ENCODE measurements at regions not wholly inside any gene's neighbourhood (a gene's known extent, or its start where the extent isn't known, plus 50 kb on each side); places are given as distances from the start of the nearest gene placed in this dataset.

- no peak overlapping the region for H3K27ac ChIP-seq
Measured at GRCh38 chr3:137409584-137409983, 354.5 kb upstream of the SOX14 start.

DNA sequence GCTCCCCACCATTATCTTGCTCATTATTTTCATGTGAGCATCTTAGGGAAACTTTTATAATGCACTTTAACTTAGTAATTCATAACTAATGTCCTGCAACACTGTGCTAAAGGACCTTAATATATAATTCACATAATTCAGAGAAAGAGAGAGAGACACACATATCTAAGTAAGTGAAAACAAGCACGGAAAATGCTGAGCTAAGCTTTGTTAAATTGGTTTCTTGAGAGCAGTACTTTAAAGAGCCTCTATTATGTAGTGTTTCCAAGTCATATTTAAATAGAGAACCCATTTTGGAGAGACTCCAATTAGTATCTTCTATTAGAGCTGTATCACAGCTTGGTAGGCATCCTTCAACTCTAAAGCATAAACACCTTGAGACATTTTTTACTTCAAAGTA lies 354.1 kb upstream of the SOX14 start:
- no peak for ATAC-seq
- no peaks in the 10 kb centered on the region for H3K9me3 ChIP-seq
- DNase-seq, result no peak
- no peaks in the 10 kb centered on the region for H3K27me3 ChIP-seq
- H3K4me1 ChIP-seq, result no peaks in the 10 kb centered on the region
- no peaks in the 10 kb centered on the region for H3K36me3 ChIP-seq
- no peak overlapping the region for H3K4me3 ChIP-seq
- intact Hi-C loops (cut with DNase I), result no loop called here
- no peak overlapping the region for H3K27ac ChIP-seq
- 56 to 67% (median 63%) methylated on average over 1 of the region's 1 CpG for whole genome bisulfite sequencing, 4 donors
- no peak for TF ChIP-seq CTCF (IDR thresholded peaks at IDR 0.05)
- TF ChIP-seq POLR2A (IDR thresholded peaks at IDR 0.05), result no peak

More at GRCh38 chr3:137409584-137409983, 354.5 kb upstream of the SOX14 start:
- H3K4me1 ChIP-seq, result no peaks in the 10 kb centered on the region
- TF ChIP-seq CTCF (IDR thresholded peaks at IDR 0.05) (no peak), POLR2A (IDR thresholded peaks at IDR 0.05) (no peak)
- no peaks in the 10 kb centered on the region for H3K36me3 ChIP-seq
- no peaks in the 10 kb centered on the region for H3K9me3 ChIP-seq
- H3K4me3 ChIP-seq, result no peak overlapping the region
- H3K27me3 ChIP-seq, result no peaks in the 10 kb centered on the region
- intact Hi-C loops (cut with DNase I), result no loop called here
- no peak for DNase-seq
- no peak for ATAC-seq
- 17 to 25% (median 22%) methylated on average over 2 of the region's 2 CpGs for WGBS, 4 donors

DNA sequence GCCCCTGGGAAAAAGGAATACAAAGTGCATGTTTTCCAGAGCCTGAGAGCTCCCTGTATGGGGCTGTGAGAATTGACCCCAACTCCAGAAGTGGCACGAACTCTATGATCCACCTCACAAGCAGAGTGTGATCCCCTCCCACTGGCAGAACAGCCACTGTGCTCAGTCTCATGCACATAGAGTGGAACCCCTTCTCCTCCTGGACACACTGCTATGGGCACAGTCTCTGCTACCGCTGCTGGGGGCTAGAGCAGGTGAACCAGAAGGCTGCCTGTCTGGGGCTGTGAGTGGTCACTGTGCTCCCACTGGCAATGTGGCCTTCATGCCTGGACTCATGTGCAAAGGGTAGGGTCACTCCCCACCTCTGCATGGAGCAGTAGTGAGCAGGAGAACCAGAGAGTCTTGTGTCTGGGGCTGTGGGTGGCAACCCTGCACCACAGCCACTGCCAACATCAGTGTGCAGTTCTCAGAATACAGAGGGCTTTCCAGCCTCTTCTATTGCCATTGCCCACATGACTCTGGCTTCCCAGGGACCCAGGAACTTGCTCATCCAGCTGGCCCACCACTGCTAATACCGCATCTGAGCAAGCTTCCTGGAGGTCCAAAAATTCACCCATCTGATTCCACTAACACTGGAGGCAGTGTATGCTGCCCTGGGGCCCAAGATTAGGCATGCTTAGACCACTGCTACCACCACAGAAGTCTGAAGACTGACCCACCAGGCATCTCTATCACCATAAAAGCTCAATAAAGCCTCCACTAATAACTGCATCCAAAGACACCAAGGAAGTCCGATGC lies 343.7 kb upstream of the SOX14 start:
- no peaks in the 10 kb centered on the region for H3K4me1 ChIP-seq
- WGBS, 4 donors, result 87 to 92% (median 89%) methylated on average over 3 to 4 of the region's 4 CpGs
- intact Hi-C loops (cut with DNase I), result no loop called here
- no peak overlapping the region for H3K4me3 ChIP-seq
- no peaks in the 10 kb centered on the region for H3K36me3 ChIP-seq
- no peak for DNase-seq
- H3K27ac ChIP-seq, result no peak overlapping the region
- no peak for TF ChIP-seq CTCF (IDR thresholded peaks at IDR 0.05)
- no peak for TF ChIP-seq POLR2A (IDR thresholded peaks at IDR 0.05)
- H3K27me3 ChIP-seq, result no peaks in the 10 kb centered on the region
- ATAC-seq, result no peak
- H3K9me3 ChIP-seq, result peaks cover 0 to 27% (median 12%) of the 10 kb centered on the region in 12 donors

GRCh38 chr3:137438561-137438960 lies 325.6 kb upstream of the SOX14 start:
- Histone ChIP-seq H3K4me3 (no peak overlapping the region), H3K4me1 (no peaks in the 10 kb centered on the region), H3K27ac (no peak overlapping the region), H3K36me3 (no peaks in the 10 kb centered on the region), H3K27me3 (no peaks in the 10 kb centered on the region), H3K9me3 (peaks cover 0 to 8% (median 0%) of the 10 kb centered on the region in 12 donors)
- ATAC-seq, result no peak
- TF ChIP-seq CTCF (IDR thresholded peaks at IDR 0.05) (no peak), POLR2A (IDR thresholded peaks at IDR 0.05) (no peak)
- DNase-seq, result no peak
- intact Hi-C loops (cut with DNase I), result no loop called here
